GM18517 (cell line): ENCODE measurements at regions not wholly inside any gene's neighbourhood (a gene's known extent, or its start where the extent isn't known, plus 50 kb on each side); places are given as distances from the start of the nearest gene placed in this dataset.

Source experiments
- ATAC-seq: cut with Tn5 transposase; IDR thresholded peaks from one replicate; pipeline ENCODE4 v1.9.1; 2021; ENCODE audit warnings: mild to moderate bottlenecking, moderate library complexity; ENCODE audit not compliant: unreplicated experiment

DNA sequence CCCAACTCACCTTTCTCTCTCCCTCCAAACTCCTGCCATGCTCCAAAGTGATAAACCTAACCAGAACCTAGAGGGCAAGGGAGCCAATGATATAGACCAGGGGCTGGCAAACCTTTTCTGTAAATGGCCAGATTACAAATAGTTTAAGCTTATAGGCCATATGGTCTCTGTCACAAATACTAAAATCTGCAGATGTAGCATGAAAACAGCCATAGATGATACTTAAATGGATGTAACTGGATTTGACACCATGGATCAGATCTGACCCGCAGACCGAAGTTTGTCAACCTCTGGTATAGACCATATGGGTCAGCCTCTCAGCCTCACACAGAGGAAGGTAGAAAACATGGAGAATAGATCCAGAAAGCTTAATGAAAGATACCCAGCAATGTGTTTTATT, 165.2 kb upstream of the STT3B start:
- no peak for ATAC-seq

DNA sequence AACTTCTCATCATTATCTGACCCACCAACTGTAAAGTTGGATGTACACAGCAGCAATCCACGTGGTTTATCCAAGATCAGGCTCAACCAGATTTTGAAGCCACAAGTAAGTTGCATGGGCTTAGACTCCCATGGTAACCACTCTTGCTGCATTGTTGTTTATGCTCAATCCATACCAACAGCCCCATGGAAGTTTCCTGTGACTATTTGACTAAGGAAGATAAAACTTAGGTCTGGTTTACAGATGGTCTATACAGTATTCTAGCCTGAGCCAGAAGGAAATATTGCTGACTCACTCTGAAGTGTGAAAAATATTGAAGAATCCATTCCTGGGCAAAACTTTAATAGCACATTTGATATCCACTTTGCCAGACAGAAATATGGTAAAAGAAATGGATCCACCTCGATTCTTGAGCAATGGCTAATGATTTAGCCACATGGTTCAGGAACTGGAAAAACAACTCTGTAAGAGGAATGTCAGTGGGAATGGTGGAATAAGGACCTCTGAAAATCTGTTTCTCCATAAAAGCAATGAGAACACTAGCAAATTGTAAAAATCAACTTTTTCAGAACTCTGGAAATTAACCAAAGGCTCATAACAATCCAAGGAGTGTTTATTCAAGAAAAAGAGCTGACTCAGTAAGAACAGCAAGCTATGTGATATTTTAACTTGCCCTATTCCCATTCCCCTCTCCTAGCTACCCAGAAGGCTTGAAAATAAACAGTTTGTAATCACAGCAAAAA, 162.9 kb upstream of the STT3B start:
- no peak for ATAC-seq

DNA sequence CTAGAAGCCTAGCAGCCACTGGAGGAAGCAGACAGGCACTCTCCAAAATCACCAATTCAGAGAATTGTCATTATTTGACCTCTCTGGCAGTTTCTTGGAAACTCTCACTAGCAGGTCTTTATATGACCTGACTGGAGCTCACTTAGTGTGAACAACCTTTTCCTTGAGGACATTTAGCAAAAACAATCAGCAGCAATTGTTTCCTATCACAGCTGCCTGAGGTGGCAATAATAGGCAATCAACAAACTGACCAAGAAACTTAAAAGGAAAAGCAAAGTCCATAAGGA, 162.4 kb upstream of the STT3B start:
- ATAC-seq, result no peak

DNA sequence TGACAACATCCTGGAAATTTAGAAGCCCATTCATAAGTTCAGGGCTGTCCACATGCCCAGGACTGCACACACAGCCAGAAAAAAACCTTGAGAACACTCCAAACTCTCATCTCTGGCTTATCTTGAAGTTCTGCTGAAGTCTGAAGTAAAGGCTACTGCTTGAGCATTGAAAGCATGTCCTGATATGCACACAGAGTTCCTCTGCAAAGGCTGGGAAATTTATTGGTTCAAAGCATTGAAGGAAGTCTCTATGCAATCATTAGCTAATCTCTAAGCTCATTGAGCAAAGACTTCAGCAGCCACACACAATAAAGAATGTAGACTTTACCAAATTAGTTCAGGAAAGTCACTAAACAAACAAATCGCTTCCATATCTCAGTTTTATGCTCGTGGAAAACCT, 162.0 kb upstream of the STT3B start:
- ATAC-seq, result no peak

DNA sequence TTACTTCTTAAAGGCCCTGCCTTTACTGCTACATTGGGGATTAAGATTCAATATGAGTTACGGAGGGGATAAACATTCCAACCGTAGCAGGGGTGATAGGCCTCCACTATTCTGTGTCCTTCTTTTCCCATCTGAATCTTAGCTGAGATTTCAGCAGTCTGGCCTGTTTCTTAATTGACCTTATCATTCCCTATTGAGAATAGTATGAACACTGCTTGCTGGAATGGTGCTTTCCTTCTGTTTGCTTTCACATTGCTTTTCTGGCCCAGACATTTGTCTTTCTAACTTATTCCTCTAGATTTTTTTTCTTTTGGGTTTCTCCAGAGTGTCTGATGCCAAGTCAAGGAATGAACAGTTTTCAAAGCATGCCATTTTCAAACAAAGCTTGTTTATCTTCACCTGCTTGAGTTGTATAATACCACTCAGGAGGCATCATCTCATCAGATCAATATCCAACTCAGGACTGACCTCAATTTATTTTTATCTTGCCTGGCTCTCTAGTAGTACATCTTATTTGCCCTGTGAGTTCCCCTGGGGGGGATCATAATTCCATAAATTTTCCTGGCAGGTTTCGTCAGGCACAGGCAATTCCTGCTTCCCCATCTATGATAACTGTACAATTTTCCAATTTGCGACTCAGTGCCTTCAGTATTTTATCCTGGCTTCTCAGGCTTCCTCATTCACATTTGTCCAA, 161.1 kb upstream of the STT3B start:
- ATAC-seq, result no peak

DNA sequence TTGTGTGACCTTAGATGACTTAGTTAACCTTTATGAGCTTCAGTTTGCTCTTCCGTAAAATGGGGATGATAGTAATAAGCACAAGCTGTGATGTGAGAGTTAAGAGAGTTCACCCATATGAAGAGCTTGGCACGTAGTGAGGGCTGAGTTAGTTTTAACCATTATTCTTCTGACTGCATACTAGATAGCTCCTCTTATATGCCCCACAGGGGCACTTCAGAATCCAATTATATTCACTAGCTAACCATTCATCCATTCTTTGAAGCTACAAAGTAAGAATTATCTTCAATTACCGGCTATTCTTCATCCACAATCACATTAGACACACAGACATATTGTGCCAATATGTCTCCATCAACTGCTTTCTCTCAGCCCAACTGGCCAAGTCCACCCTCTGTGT, 159.0 kb upstream of the STT3B start:
- no peak for ATAC-seq

DNA sequence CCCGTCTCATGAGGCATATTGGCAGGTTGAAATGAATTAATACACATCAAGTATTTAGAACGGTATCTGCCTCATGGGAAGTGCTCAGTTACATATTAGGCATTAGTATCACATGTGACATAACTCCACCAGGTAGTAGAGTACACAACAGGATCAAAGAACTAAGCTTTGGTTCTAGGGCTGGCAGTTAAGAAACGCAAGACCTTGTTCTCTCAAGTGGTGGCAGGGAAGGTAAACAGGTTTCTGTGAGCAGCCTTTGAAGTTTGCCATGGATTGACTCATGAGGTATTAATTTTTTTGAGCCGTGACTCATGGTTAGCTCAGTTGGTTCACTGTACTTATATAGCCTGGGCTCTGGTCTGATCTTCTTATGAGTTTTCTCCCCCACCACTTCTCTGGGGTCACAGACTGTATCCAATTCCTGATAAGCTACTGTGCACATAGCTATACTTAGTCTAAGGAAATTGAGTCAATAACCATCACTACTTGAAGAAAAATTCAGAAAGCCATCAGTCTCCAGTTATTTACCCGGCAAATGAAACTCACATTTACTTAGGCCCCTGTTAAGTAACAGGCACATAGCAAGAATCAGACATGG, 155.6 kb upstream of the STT3B start:
- ATAC-seq, result no peak

DNA sequence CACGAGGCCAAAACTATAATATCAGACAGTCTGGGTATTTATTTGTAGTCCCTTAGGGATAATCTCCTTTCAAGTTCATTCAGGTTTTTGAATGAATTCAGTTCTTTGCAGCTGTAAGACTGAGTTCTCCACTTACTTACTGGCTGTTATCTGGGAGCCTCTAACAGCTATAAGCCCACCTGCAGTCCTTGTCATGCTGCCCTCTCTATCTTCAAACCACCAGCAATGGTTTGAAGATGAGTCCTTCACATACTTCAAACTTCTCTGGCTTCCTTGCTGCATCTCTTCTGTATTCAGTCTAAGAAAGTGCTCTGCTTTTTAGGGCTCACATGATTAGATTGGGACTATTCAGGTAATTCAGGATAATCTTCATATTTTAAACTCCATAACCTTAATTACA, 154.5 kb upstream of the STT3B start:
- ATAC-seq, result no peak

DNA sequence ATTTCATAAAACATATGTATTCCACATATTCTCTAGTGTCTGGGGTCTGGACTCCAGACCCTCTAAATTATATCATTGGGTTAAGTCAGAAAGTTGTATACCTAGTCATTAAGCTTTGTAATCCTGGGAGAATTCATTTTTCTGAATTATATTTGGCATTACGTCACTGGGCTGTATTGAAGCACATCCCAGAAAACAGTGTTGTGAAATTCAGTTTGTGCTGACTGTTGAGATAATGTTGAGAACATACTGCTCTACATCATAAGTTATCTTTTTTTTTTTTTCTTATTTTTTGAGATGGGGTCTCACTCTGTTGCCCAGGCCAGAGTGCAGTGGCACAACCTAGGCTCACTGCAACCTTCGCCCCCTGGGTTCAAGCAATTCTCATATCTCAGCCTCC, 153.1 kb upstream of the STT3B start:
- no peak for ATAC-seq

DNA sequence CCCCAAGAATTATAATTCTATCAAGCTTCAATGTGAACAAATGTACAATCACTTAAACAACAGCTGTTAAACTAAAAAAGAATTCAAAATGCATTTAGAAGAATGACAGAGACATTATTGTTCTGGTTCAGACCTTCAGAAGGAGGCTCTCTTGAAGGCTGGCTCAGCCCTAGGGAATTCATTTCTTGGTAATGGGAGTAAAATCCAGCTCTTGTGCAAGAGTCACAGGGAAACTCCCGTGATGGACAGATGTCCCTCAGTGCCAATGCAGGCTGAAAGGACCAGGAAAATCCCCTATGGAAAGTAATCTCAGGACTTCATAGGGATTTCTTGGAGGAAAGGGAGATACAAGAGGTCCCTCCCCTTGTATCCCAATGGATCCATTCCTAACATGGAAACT, 149.9 kb upstream of the STT3B start:
- no peak for ATAC-seq

DNA sequence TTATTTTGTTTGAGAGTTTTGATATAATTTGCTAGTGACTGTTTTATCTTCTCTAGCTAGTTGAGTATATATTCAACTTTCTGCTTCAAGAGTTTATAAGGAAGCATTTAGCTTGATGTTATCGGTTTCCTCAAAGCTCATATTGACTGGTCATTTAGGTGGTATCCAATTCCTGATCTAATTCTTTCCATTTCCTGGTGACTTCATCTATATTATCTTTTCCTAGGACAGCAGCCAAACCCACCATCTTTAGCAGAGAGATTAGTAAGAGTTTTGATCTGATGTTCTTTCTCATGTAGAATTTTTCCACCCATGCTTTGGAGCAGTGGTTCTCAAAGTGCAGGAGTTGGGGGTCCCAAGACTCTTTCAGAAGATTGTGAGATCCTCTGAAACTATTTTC, 148.6 kb upstream of the STT3B start:
- no peak for ATAC-seq

DNA sequence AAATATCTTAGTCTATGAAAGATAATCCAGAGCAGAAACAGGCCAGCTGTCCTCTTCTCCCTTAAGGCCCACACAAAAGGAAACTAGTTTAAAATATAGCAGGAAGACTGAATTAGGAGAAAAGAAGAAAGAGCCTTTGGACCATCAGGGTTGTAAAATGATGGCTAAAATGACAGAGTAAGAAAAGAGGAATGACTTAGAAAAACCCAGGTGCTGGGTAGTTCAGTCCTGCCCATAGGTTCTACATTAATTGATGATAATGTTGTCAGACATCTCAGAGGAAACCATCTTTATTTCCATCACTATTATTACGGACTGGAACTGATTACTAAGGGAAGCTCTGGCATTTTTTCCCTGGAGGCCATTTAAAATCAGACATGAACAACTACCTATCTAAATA, 142.8 kb upstream of the STT3B start:
- no peak for ATAC-seq

DNA sequence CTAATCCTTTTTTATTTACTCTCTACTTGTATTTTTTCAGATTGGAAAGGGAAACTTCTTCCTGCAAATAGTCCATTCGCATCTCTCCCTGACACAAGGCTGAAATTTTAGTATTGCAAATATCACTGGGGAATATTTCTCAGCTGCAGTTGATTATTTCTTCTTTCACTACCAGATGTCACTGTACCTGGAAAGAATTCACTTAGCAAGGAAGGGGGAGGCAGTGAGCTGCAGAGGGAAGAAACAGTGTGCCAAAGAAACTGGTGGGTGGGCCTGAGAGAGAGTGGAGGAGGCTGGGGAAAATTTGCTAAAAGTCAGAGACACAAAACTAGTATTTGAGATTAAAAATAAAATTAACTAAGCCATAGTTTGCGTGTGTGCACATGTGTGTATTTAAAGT, 142.3 kb upstream of the STT3B start:
- ATAC-seq, result no peak

DNA sequence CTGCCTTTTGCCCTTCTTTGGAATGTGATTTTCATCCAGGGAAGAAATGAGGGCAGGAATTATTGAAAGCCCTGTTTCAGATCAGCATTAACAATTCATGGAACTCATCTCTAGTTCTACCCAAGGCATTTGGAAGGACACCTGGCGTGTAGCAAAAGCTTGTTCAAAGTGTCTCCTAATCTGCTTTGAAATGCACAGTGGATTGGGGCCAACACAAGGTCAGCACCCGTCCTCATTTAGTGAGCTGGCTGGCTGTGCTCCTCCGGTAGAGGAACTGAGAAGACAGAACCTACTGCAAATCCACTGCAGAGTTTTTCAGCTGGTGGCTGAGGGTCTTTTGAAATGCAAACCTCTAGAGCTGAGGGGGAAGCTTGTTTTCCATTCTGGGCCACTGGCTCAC, 141.6 kb upstream of the STT3B start:
- ATAC-seq, result no peak

DNA sequence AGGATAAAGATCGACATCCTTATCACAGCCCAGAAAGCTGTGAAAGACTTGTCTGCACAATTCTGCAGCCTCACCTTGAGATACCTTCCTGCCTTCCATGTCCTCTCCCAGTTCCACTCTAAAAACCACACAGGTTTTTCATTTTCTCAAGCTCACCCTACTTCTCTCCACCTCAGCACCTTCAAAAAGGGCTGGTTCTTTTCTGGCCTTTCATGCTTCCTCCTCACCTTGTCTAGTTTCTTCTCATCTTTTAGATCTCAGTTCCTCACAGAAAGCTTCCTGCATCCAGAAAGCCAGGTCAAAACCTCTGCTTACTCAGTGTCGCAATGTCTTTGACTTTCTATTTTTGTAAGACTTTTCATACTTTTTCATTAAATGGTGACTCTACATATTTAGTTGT, 140.2 kb upstream of the STT3B start:
- no peak for ATAC-seq

DNA sequence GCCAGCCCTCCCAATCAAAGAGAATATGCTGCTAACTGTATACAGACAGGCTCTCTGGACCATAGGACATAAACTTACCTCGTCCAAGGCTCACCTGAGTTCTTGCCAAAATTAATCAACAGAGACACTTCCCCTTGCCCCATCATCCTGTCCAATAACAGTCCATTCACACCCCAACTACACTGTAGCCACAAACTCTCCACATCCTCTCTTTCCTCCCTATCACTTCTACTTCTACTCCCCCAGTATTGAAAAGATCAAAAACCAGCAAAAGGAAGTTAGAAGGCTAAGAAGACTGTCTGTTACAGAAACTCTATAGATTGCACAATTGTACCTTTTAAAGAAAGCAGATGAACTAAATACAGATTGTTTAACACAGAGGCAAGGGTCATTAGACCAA, 133.5 kb upstream of the STT3B start:
- ATAC-seq, result no peak

DNA sequence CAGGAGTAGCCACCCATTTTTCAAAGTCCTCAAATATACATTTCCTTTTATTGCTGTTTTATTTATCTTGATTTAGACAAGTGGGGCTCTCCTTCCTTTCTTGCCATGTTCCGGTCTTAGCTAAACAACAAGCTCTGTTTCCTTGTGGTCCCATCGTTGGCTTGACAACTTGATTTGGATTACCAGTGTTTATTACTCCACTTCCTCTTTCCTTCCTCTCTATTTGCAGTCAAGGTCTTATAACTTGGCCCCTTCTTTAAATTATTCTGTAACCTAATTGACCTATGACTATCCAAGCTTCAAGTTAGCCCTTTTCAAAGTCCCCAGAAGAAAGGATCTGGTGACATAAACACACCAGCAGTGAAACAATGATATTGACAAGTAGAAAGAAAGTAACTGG, 130.6 kb upstream of the STT3B start:
- no peak for ATAC-seq

DNA sequence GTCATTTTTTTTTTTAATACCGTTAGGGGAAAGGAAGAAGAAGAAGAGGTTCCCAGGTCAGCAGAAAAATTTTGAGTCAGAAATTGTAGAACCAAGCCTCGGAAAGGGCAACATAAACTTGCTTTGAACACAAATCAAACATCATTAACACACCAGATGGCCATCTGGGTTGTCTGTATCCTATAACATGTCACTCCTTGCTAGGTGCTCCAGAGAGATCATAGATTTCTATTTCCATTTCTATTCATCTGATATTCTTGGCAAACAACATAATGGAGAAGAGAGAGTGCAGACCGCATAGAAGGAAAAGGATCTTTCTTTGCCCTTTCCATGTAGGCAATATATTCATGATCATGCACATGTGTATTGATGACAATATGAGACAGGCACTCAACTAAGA, 129.5 kb upstream of the STT3B start:
- ATAC-seq, result no peak

DNA sequence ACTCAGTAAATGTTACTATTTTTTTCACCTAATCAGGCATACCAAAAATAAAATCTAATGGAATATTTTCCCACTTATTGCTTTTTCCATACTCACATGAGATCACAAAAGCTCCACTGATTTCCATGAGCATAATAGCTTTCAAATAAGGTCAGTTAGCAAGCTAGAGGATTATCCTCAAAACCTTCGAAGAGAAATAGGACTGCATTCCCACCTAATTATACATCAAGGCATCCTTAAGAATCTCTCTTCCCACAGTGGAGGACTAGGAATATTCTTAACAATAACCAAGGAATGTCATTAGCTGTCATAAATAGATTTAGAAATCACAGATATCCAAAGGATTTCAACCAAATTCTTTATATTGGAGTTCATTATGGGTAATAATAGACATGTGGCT, 127.9 kb upstream of the STT3B start:
- no peak for ATAC-seq

DNA sequence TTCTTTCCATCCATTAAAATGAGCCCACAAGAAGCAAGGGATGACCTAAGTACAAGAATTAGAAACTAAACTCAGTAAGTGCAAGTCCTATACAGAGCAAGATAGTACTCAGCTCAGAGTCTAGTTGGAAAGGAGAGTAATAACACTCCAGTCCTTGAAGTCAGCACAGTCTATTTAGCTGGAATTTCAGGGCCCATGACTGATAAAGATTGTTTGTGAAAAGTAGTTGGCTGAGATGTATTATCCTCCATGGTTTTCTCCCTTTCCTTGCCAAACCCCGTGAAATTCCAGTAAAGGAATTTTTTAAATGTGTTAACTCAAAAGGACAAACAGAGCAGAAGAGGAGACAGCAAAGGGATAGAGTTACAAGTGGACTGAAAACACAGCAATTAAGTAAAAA, 127.2 kb upstream of the STT3B start:
- no peak for ATAC-seq

DNA sequence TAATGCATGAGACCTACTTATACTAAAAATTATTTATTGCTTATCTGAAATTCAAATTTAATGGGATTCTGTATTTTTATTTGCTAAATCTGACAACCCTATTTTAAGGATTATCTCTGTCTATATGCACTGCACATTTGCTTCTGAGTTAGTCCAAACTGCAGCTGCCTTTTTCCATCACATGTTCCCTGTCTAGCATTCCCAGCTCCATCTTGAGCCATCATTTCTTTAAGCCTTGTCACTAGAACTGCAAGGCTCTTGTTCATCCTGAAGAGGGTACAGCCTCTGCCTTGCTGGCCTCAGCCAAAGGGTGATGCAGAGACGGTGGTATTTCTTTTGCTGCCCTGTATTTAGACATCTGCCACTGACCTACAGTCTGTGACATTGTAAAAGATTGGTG, 125.8 kb upstream of the STT3B start:
- ATAC-seq, result no peak

DNA sequence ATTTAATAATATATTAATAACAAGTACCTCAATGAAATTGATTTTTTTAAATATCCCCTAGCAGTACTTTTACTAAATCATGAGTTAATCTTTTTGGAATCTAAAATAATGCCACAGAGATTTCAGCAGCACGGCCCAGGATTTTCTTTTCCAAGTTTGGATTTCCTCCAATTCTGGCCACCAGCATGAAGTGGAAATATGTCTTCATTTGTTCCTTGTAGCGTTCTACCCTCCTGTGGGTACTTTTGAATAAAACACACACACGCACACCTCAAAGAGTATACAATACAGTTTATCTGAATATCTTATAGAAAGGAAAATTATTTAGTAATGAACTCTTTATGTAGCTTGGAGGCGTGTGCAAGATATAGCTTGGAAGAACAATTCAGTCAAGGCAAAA, 125.1 kb upstream of the STT3B start:
- ATAC-seq, result no peak

DNA sequence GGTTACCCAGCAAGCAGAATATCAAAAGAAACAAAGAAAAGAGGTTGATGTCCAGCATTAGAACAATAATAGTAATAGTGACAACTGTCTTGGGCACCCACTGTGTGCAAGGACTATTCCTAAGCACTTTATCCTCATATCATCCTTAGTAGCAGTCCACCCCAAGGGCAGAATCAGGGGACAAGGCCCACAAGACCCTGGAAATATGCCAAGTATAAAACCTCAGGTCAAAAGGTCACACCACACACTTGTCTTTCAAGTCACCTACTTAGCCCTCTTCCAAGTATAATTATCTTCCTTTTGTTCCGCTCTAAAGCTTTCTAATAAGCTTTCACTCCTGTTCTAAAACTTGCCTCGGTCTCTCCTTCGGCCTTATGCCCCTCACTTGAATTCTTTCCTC, 124.0 kb upstream of the STT3B start:
- no peak for ATAC-seq
